ENCODE measurements at regions not wholly inside any gene's neighbourhood (a gene's known extent, or its start where the extent isn't known, plus 50 kb on each side); places are given as distances from the start of the nearest gene placed in this dataset.

DNA sequence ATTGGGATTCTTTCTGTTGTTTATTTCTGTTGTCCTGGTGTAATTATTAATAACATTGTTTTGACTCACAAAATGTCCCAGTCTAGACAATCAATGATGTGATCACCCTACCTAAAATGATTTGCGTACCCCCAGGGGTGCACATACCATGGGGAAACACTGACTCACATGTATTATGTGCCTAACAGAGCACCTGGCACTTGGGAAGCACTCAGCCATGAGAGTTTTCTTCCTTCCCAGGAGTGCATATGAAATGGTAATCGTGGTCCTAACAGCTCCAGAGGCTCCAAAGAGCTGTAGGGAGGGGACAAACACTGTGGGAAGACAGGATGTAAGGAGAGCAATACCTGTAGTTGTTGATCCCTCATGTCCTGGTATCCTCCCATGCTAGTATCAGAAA is 187.8 kb upstream of the ERBB4 start:
- Histone ChIP-seq H4K20me1 (ENCODE audit: insufficient read depth, low read length) (no peaks in the 10 kb centered on the region), H3K27ac (ENCODE audit: low read depth, low read length, poor library complexity, severe bottlenecking) (no peak overlapping the region), H3K4me2 (ENCODE audit: low read length) (no peak overlapping the region), H3K4me3 (ENCODE audit: low read depth, low read length, poor library complexity, severe bottlenecking) (no peak overlapping the region), H3K36me3 (ENCODE audit: insufficient read depth, low read length) (no peaks in the 10 kb centered on the region), H3K9me3 (ENCODE audit: low read length) (no peaks in the 10 kb centered on the region), H3K79me2 (ENCODE audit: insufficient read depth, low read depth, low read length) (no peaks in the 10 kb centered on the region), H3K9me2 (ENCODE audit: insufficient read depth, low read length) (no peaks in the 10 kb centered on the region), H3K4me1 (ENCODE audit: insufficient read depth, low read length, poor library complexity, severe bottlenecking) (no peaks in the 10 kb centered on the region), H2AFZ (ENCODE audit: low read length) (no peak overlapping the region)
- intact Hi-C loops (cut with micrococcal nuclease; ENCODE audit: unreplicated experiment) = no loop called here
- POLR2A ChIA-PET = interaction anchor here (1.2 kb wide), 1 partner anchor 11 kb away, joined by 6 read pairs; no protein-coding TSS in a partner anchor
- BruUV-seq (replicated peaks) = no TSS peak
- CTCF ChIA-PET (ENCODE audit: unreplicated experiment) = no interaction called here
- TF ChIP-seq EZH2phosphoT487 (IDR thresholded peaks at IDR 0.05; ENCODE audit: borderline replicate concordance, low read depth, low read length) = no peak
- TF ChIP-seq, protein P1, sequence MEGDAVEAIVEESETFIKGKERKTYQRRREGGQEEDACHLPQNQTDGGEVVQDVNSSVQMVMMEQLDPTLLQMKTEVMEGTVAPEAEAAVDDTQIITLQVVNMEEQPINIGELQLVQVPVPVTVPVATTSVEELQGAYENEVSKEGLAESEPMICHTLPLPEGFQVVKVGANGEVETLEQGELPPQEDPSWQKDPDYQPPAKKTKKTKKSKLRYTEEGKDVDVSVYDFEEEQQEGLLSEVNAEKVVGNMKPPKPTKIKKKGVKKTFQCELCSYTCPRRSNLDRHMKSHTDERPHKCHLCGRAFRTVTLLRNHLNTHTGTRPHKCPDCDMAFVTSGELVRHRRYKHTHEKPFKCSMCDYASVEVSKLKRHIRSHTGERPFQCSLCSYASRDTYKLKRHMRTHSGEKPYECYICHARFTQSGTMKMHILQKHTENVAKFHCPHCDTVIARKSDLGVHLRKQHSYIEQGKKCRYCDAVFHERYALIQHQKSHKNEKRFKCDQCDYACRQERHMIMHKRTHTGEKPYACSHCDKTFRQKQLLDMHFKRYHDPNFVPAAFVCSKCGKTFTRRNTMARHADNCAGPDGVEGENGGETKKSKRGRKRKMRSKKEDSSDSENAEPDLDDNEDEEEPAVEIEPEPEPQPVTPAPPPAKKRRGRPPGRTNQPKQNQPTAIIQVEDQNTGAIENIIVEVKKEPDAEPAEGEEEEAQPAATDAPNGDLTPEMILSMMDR (conservative IDR thresholded peaks at IDR 0.05; ENCODE audit: low read length) = no peak
- DNase-seq (ENCODE audit: low spot score) = no peak

GRCh38 chr2:212725180-212725579 is 186.6 kb upstream of the ERBB4 start:
- Histone ChIP-seq H3K9me2 (ENCODE audit: insufficient read depth, low read length) (no peaks in the 10 kb centered on the region), H3K4me3 (ENCODE audit: low read depth, low read length, poor library complexity, severe bottlenecking) (no peak overlapping the region), H3K4me2 (ENCODE audit: low read length) (no peak overlapping the region), H3K9me3 (ENCODE audit: low read length) (no peaks in the 10 kb centered on the region), H3K4me1 (ENCODE audit: insufficient read depth, low read length, poor library complexity, severe bottlenecking) (no peaks in the 10 kb centered on the region), H4K20me1 (ENCODE audit: insufficient read depth, low read length) (no peaks in the 10 kb centered on the region), H2AFZ (ENCODE audit: low read length) (no peak overlapping the region), H3K36me3 (ENCODE audit: insufficient read depth, low read length) (no peaks in the 10 kb centered on the region), H3K79me2 (ENCODE audit: insufficient read depth, low read depth, low read length) (no peaks in the 10 kb centered on the region), H3K27ac (ENCODE audit: low read depth, low read length, poor library complexity, severe bottlenecking) (no peak overlapping the region)
- no peak for TF ChIP-seq EZH2phosphoT487 (IDR thresholded peaks at IDR 0.05; ENCODE audit: borderline replicate concordance, low read depth, low read length)
- TF ChIP-seq, protein P1 (conservative IDR thresholded peaks at IDR 0.05; ENCODE audit: low read length) = no peak
- ChIA-PET CTCF (ENCODE audit: unreplicated experiment) (interaction anchor here (0.8 kb wide), 1 partner anchor 11 kb away, joined by 3 read pairs; no protein-coding TSS in a partner anchor), POLR2A (interaction anchor here (1.2 kb wide), 1 partner anchor 10 kb away, joined by 6 read pairs; no protein-coding TSS in a partner anchor)
- no TSS peak for BruUV-seq (replicated peaks)
- DNase-seq (ENCODE audit: low spot score) = no peak
- intact Hi-C loops (cut with micrococcal nuclease; ENCODE audit: unreplicated experiment) = no loop called here

DNA sequence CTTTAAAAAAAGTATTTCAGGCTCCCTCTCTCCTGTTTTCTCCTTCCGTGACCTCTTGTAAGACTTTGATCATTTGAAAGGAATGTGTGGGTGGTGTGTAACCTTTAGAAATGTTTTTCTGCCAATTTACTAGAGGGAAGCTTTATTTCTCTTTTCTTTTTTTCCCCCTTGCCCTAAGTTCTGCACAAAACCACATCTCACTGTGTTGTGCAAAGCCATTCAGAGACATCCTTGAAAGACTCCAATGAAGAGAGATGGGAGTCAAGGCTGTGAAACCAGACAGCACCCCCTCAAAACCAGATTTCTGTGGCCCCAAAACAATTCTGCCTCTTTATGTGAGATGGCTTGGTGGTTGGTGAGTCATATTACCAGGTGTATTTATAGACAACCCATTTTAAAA is 184.6 kb upstream of the ERBB4 start:
- Histone ChIP-seq H2AFZ (ENCODE audit: low read length) (no peak overlapping the region), H3K4me1 (ENCODE audit: insufficient read depth, low read length, poor library complexity, severe bottlenecking) (no peaks in the 10 kb centered on the region), H3K9me2 (ENCODE audit: insufficient read depth, low read length) (no peaks in the 10 kb centered on the region), H3K79me2 (ENCODE audit: insufficient read depth, low read depth, low read length) (no peaks in the 10 kb centered on the region), H3K9me3 (ENCODE audit: low read length) (no peaks in the 10 kb centered on the region), H3K36me3 (ENCODE audit: insufficient read depth, low read length) (no peaks in the 10 kb centered on the region), H3K4me3 (ENCODE audit: low read depth, low read length, poor library complexity, severe bottlenecking) (no peak overlapping the region), H4K20me1 (ENCODE audit: insufficient read depth, low read length) (no peaks in the 10 kb centered on the region), H3K4me2 (ENCODE audit: low read length) (no peak overlapping the region), H3K27ac (ENCODE audit: low read depth, low read length, poor library complexity, severe bottlenecking) (no peak overlapping the region)
- no peak for DNase-seq (ENCODE audit: low spot score)
- ChIA-PET CTCF (ENCODE audit: unreplicated experiment) (no interaction called here), POLR2A (no interaction called here)
- intact Hi-C loops (cut with micrococcal nuclease; ENCODE audit: unreplicated experiment) = no loop called here
- no TSS peak for BruUV-seq (replicated peaks)
- no peak for TF ChIP-seq EZH2phosphoT487 (IDR thresholded peaks at IDR 0.05; ENCODE audit: borderline replicate concordance, low read depth, low read length)
- TF ChIP-seq, protein P1 (conservative IDR thresholded peaks at IDR 0.05; ENCODE audit: low read length) = no peak
